Endodermal cell (in vitro differentiated cells): ENCODE measurements at regions not wholly inside any gene's neighbourhood (a gene's known extent, or its start where the extent isn't known, plus 50 kb on each side); places are given as distances from the start of the nearest gene placed in this dataset.

Source experiments
- DNase-seq: peaks from one replicate; pipeline ENCODE4 v3.0.0-alpha.2; 2017
- H3K27ac ChIP-seq: 2 replicates; pipeline ENCODE4 v1.5.1; 2013; ENCODE audit warnings: mild to moderate bottlenecking, low read depth, low read length, moderate library complexity
- H3K27me3 ChIP-seq: 2 replicates; pipeline ENCODE4 v1.6.1; 2013; ENCODE audit warnings: mild to moderate bottlenecking, low read length, moderate library complexity; ENCODE audit not compliant: insufficient read depth, control insufficient read depth, poor library complexity, severe bottlenecking
- H3K36me3 ChIP-seq: 2 replicates; pipeline ENCODE4 v1.7.0; 2013; ENCODE audit warnings: mild to moderate bottlenecking, low read length, moderate library complexity; ENCODE audit not compliant: control insufficient read depth, insufficient read depth
- H3K4me1 ChIP-seq: one replicate; pipeline ENCODE4 v1.7.0; 2013; ENCODE audit warnings: low read length; ENCODE audit not compliant: control insufficient read depth, insufficient read depth
- H3K4me3 ChIP-seq: 2 replicates; pipeline ENCODE4 v1.5.1; 2013; ENCODE audit warnings: mild to moderate bottlenecking, low read length, moderate library complexity
- H3K9ac ChIP-seq: 2 replicates; pipeline ENCODE4 v1.6.1; 2013; ENCODE audit warnings: mild to moderate bottlenecking, low read length, moderate library complexity; ENCODE audit not compliant: poor library complexity, severe bottlenecking; ENCODE audit errors: extremely low read depth
- H3K9me3 ChIP-seq: 2 replicates; pipeline ENCODE4 v1.6.1; 2013; ENCODE audit warnings: mild to moderate bottlenecking, low read length, moderate library complexity; ENCODE audit not compliant: control insufficient read depth
- H3K27ac Mint-ChIP-seq: 2 replicates; pipeline ENCODE4 v1.8.0; 2020; ENCODE audit warnings: mixed read lengths
- H3K27me3 Mint-ChIP-seq: 2 replicates; pipeline ENCODE4 v1.8.0; 2021; ENCODE audit warnings: mild to moderate bottlenecking, mixed read lengths; ENCODE audit not compliant: insufficient read depth
- H3K36me3 Mint-ChIP-seq: 2 replicates; pipeline ENCODE4 v1.8.0; 2020; ENCODE audit warnings: low read depth, mixed read lengths
- H3K4me1 Mint-ChIP-seq: 2 replicates; pipeline ENCODE4 v1.8.0; 2020; ENCODE audit warnings: mixed read lengths
- H3K4me3 Mint-ChIP-seq: 2 replicates; pipeline ENCODE4 v1.8.0; 2020; ENCODE audit warnings: mild to moderate bottlenecking, moderate library complexity, mixed read lengths
- H3K9me3 Mint-ChIP-seq: 2 replicates; pipeline ENCODE4 v1.8.0; 2020; ENCODE audit warnings: mild to moderate bottlenecking, mixed read lengths
- CTCF ChIP-seq: fragments of 200-600 bp; sonication (generic); conservative IDR thresholded peaks from 2 replicates; pipeline ENCODE4 v1.5.0; 2021; ENCODE audit warnings: antibody characterized with exemption, mild to moderate bottlenecking
- WGBS, 2 experiments: methylation state at CpG; one replicate each; pipeline versions ENCODE4 v1.1.5 to v1.1.7; 2013; ENCODE audit warnings: missing lambda C conversion rate in 2 of 2, mixed read lengths in 1 of 2; ENCODE audit not compliant: insufficient coverage in 1 of 2, insufficient read length in 1 of 2; 5-methylcytosine and 5-hydroxymethylcytosine counted together

GRCh38 chr11:29208117-29208516, 808.7 kb downstream of the KCNA4 start:
- Mint-ChIP-seq H3K27ac (no peak overlapping the region), H3K9me3 (no peaks in the 10 kb centered on the region), H3K4me1 (no peaks in the 10 kb centered on the region), H3K4me3 (no peak overlapping the region), H3K36me3 (no peaks in the 10 kb centered on the region), H3K27me3 (no peaks in the 10 kb centered on the region)
- Histone ChIP-seq H3K36me3 (no peaks in the 10 kb centered on the region), H3K9me3 (no peaks in the 10 kb centered on the region), H3K4me3 (no peak overlapping the region), H3K9ac (no peak overlapping the region), H3K27me3 (no peaks in the 10 kb centered on the region), H3K27ac (no peak overlapping the region), H3K4me1 (no peaks in the 10 kb centered on the region)
- TF ChIP-seq CTCF = no peak
- 92 to 100% methylated on average over 2 of the region's 2 CpGs for WGBS, 2 experiments
- DNase-seq = no peak

GRCh38 chr11:29200791-29201562, 815.9 kb downstream of the KCNA4 start:
- Histone ChIP-seq H3K4me1 (no peaks in the 10 kb centered on the region), H3K9me3 (no peaks in the 10 kb centered on the region), H3K4me3 (no peak overlapping the region), H3K27me3 (no peaks in the 10 kb centered on the region), H3K27ac (no peak overlapping the region), H3K36me3 (no peaks in the 10 kb centered on the region), H3K9ac (no peak overlapping the region)
- no peaks in the 10 kb centered on the region for H3K36me3 Mint-ChIP-seq
- TF ChIP-seq CTCF = no peak
- H3K4me3 Mint-ChIP-seq = no peak overlapping the region
- H3K27me3 Mint-ChIP-seq = no peaks in the 10 kb centered on the region
- no peaks in the 10 kb centered on the region for H3K4me1 Mint-ChIP-seq
- DNase-seq = no peak
- WGBS, 2 experiments = 89 to 95% methylated on average over 7 to 10 of the region's 11 CpGs
- no peak overlapping the region for H3K27ac Mint-ChIP-seq
- no peaks in the 10 kb centered on the region for H3K9me3 Mint-ChIP-seq

- H3K4me1 Mint-ChIP-seq = no peaks in the 10 kb centered on the region
- no peak overlapping the region for H3K27ac ChIP-seq
- no peaks in the 10 kb centered on the region for H3K27me3 ChIP-seq
- H3K9ac ChIP-seq = no peak overlapping the region
- H3K4me1 ChIP-seq = no peaks in the 10 kb centered on the region
- no peaks in the 10 kb centered on the region for H3K36me3 Mint-ChIP-seq
- H3K4me3 Mint-ChIP-seq = no peak overlapping the region
- H3K27ac Mint-ChIP-seq = no peak overlapping the region
- no peak for DNase-seq
- no peaks in the 10 kb centered on the region for H3K9me3 Mint-ChIP-seq
- no peaks in the 10 kb centered on the region for H3K27me3 Mint-ChIP-seq
- H3K9me3 ChIP-seq = no peaks in the 10 kb centered on the region
- no peak overlapping the region for H3K4me3 ChIP-seq
- TF ChIP-seq CTCF = no peak
- H3K36me3 ChIP-seq = no peaks in the 10 kb centered on the region
Measured at GRCh38 chr11:29190313-29190712, 826.5 kb downstream of the KCNA4 start.
